Activated CD4-positive, alpha-beta T cell treated with anti-CD3 and anti-CD28 coated beads, Interleukin-2, amount 50 U/mL, for 16 hours (primary cell): ENCODE measurements at regions not wholly inside any gene's neighbourhood (a gene's known extent, or its start where the extent isn't known, plus 50 kb on each side); places are given as distances from the start of the nearest gene placed in this dataset.

Experiments used
- DNase-seq: peaks from one replicate; pipeline ENCODE4 v3.0.0-alpha.2; 2020

DNA sequence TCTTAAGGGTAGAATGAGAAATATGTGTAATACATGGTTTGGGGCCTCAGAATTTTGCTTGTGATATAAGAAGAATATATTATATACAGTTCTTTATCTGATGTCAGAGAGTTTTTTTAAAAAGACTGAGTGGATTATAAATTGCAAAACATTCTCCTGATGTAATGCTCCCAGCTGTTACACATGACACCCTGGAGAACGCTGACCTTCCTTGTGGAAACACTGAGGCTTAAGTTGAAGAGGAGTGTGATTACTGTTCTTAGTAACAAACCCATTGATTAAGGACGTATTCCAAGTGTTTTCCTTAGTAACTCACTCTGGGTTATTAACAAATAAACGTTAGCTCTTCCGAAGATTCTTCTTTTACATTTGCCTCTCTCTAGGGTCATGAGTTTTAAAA lies 1069.3 kb upstream of the CNTNAP5 start:
- DNase-seq = no peak

DNA sequence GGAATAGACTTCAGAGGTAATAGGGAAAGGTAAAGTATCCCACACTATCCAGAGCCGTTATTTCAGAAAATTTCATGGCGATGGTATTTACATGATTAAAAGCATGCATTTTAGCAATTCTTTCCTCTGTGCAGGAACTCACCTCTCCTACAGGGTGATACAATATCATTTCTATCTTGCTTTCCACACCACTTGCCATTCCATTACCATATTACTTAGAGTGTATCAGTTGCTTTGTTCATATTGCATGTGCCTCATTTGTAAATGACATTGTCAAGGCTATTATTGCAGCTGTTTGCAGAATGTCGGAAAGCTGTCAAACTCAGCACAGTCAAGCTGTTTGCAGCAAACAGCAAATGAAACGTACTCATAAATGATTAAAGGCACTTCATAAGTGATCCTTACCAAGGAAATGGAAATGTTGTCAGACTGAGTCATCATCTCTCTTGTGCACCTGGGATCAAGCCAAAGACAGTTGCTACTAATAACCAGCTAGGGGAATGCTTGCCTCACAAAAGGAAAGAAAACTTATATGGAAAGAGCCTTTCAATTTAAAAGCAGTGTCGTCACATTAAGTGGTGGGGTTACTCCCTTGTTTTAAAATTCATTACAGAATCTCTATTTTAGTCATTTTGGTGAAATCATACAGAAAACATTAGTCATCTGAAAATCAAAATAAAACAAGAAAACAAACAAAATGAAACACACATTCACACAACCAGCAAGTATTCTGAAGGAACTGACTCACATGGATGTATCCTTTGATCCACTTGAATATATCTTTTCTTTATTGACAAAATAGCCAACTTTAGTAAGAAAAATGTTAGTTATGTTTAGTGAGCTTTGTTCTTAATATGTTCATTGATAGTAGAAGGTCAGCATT lies 1064.1 kb upstream of the CNTNAP5 start:
- DNase-seq = no peak

DNA sequence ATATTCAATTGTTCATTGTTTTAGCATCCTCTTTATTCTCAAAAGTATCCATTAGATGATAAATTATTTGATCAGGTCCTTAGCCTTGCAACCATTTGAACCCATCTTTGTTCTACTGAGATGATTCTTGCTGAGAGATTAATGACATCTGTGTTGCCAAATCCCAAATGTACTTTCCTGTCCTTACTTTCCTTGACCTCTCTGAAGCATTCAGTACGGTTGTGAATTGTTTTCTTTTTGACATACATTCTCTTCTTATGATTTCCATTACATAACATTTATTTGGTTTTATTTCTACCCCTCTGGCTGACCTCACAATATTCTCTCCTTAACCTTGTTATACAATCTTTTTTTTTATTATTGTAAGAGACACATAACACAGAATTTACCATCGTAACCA lies 1058.6 kb upstream of the CNTNAP5 start:
- no peak for DNase-seq

DNA sequence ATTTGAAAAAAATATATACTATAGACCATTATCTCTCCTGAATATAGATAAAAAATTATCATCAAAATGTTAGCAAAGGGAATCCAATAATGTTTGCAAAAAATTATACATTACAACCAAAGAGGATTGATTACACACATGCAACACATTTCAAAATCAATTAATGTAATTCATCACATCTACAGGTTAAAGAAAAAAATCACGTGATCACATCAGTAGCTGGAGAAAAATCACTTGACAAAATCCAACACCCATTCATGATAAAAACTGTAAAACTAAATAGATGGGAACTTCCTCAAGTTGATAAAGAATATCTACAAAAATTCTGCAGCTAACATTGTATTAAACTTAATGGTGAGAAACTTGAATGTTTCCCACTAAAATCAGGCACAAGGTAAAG lies 1047.5 kb upstream of the CNTNAP5 start:
- no peak for DNase-seq

DNA sequence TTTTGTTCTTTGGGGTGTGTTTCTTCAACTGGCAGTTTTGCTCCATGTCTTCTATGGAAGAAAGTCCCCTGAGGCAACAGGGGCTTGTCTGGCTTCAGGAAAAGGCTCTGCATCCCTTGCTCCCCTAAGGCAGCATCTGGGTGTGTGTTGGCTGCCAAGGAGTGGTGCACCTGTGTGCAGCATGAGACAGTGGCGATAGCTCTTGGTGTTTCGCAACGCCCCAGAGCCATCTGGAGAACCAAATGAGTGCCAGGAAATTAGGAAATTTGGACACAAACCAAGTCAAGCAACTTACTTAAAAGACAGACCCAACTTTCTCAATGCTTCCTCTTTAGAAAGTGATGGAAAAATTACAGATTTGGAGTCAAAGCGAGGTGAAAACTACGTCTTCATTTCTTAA lies 1044.4 kb upstream of the CNTNAP5 start:
- no peak for DNase-seq

DNA sequence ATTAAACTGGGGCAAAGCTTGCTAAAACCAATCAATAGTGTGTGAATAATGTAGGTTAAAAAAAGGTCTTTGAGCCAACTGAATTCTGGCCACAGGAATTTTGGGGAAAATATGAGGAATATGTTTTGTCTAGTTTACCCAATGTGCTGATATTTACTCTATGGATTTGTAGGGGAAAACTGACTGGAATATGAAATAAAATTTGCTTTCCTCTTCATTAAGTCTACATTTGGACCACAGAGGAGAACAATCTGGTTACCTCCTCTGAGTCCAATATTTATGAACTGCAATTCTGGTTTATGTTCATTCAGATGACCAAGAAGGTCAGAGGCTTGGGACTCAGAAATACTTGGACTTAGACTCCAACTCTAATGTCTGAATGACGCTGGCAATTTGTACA lies 1042.2 kb upstream of the CNTNAP5 start:
- DNase-seq = no peak

DNA sequence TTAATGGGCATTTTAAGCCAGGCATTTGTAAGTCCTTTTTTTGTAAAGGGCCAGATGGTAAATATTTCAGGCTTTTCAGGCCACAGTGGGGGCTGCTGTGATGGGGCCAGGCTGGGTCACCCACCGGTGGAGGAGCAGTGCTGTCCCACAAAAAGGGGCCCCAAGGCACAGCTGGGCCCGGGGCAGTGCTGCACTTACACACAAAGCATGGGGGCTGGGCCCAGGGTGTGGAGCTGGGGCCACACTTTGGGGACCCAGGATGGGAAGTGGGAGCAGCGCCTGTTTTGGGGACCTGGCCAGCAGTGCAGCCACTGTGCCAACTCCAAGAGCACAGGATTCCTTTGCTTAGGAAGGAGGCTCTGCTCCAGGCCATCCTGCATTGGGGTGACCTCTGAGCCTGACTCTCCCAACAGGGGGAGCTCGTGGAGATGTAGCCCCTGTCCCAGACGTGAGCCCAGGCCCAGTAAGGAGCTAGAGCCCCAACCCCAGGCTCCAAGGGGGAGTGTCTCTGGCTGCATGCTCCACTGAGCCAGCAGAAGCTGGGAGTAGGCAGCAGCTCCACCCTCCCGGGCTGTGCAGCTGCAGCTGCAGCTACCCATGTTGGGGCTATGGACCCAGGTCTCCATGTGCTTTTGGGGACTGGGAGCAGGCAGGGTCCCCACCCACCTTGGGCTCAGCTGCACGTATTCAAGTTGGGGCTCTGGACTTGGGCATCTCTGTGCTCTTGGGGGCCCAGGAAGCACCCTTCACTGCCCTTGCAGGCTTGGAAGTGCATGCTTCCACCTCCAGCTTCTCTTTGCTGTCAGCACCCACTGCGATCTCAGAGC lies 1036.5 kb upstream of the CNTNAP5 start:
- DNase-seq = no peak

DNA sequence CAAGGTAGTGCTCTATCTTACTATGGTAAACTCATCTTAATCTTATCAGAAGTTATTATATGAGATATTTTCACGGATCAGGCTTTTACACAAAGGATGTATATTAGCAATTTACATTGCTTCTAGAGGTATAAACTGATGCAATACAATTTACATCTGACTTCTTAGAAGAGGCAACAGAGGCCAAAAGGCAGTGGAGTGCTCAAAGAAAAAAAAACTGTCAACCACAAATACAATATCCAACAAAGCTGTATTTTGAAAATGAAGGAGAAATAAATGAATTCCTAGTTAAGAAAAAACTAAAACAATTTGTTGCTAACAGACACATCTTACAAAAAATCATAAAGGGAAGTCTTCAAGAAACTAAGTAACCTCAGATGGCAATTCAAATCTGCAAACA lies 1031.5 kb upstream of the CNTNAP5 start:
- no peak for DNase-seq

DNA sequence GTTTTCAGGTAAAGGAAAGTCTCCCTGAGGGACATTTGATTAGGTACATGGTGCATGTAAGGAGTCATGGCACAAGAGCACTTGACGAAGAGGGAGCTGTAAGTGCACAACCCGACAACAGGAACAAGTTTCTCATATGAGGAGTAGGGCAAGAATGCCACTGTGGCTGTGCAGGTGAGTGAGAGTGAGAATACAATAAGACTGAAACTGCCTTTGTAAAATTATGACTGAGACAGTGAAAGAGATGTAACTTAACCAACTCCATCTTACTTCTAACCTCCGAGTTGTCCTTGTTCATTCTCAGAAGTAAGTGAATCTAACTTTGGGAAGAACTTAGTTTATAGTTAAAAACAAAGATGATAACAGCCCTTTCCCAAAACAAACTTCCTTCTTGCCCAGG lies 1025.8 kb upstream of the CNTNAP5 start:
- DNase-seq = peak; percentile 28

DNA sequence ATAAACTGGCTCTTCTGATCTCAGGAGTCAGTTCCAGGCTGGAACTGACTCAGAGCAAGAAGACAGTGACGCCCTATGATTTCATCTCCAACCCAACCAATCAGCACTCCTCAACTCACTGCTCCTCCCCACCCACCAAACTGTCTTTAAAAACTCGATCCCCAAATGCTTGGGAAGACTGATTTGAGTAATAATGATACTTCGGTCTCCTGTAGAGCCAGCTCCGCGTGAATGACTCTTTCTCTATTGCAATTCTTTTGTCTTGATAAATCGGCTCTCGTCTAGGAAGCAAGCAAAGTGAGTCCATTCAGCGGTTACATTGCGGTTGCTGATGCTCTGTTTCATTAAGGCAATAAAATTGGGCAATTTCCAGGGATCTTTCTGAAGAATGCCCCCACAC lies 1025.3 kb upstream of the CNTNAP5 start:
- DNase-seq = no peak

DNA sequence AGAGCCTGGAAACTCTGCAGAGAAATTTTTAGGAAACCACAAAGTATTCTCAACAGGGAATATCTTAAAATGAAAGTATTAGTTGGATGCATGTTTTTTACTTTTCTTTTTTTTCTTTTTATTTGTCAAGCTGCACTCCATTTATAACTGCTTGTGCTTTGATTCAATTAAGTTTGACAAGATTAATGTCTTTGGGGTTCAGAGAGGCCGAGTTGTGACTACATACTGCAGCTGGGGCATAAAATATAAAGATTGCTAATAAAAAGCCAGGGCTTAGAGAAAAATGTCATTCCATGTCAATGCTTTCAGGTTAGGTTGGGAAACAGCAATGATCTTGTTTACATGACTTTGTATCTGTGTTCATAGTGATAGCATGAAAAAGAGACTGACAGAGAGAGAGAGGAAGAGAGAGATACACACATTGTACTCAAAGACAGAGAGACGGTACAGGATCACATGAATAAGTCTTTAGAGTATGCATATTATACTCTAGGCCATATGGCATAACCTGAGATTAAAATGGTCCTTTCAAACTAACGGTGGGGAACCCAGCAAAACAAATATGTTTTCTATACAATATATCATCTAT lies 1022.3 kb upstream of the CNTNAP5 start:
- DNase-seq = no peak

DNA sequence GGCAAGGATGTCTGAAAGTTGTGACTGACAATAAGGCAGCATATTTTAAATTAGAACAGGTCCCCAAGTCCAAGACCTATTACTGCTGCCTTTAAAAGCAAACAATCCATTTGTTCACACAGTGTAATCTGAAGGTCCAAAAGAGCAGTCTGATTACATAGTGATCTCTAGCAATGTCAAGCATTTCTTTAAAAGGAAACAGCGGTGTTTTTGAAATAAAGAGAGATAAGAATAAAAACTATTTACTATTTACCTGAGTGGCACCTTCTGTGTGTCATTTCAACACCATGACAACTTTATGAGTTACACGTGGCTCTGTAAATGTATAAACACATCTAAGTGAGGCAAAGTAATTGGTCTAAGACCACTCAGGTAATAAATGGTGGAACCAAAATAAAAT lies 1009.9 kb upstream of the CNTNAP5 start:
- DNase-seq = no peak

DNA sequence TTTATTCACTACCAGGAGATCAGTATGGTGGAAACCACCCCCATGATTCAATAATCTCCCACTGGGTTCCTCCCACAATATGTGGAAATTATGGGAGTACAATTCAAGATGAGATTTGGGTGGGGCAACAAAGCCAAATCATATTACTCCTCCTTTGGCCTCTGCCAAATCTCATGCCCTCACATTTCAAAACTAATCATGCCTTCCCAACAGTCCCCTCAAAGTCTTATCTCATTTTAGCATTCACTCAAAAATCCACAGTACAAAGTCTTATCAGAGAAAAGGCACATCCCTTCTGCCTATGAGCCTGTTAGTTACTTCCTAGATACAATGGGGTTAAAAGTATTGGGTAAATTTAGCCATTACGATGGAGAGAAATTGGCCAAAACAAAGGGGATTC lies 989.5 kb upstream of the CNTNAP5 start:
- no peak for DNase-seq

DNA sequence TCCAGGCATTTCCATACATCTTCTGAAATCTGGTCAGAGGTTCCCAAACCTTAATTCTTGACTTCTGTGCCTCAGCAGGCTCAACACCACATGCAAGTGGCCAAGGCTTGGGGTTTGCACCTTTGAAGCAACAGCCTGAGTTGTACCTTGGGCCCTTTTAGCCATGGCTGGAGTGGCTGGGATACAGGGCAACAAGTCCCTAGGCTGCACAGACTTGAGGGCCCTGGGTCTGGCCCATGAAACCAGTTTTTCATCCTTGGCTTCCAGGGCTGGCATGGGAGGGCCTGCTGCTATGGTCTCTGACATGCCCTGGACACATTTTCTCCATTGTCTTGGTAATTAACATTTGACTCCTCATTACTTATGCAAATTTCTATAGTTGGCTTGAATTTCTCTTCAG lies 988.8 kb upstream of the CNTNAP5 start:
- DNase-seq = no peak

DNA sequence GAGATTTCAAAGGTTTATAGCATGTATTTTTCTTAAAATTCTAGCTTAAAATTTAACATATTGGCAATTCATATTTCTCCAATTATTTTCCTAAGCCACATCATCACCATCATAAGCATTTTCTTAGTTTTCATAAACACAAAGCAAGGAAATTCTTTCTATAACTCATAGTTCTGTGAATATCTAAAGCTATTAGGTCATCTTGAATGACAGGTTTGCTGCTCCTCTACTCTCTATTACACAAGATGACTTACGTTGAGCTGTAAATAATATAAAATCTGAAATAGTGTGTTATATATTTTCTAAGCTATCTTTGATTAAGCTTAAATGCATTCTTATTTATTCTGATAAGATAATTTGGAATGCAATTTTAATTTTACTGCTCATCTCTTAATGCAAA lies 984.6 kb upstream of the CNTNAP5 start:
- no peak for DNase-seq

DNA sequence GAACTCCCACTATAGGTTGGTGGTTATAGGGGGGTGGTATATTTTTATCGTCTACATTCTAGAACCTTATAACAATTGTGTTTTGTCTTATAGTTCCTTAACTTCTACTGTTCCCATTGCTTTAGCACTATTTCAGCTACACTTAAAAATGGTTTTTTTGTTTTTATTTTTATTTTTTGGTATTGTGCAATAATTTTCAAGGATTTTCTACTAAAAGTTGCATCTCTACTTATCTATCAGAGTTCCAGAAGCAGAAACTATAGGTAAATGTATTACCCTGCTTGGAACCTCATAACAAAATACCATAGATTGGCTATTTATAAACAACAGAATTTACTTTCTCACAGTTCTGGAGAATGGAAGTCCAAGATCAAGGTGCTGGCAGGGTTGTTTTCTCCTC lies 981.6 kb upstream of the CNTNAP5 start:
- DNase-seq = no peak

DNA sequence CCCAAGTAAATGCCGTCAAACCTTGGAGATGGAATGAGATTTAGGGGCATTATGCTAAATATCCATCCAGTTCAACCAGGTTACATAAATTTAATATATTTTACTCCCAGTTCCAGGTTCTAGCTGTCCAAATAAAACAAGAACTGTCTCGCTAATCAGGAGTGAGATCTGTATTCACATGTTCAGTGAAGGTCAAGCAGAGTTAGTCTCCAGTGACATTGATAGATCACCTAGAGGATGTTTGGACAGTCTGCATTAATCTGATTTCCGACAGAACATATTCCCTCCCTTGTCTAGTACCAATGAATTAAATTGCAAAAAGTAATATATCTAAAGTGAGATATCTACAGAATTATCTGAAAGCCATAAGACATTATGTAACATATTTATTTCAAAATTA lies 979.4 kb upstream of the CNTNAP5 start:
- DNase-seq = no peak

DNA sequence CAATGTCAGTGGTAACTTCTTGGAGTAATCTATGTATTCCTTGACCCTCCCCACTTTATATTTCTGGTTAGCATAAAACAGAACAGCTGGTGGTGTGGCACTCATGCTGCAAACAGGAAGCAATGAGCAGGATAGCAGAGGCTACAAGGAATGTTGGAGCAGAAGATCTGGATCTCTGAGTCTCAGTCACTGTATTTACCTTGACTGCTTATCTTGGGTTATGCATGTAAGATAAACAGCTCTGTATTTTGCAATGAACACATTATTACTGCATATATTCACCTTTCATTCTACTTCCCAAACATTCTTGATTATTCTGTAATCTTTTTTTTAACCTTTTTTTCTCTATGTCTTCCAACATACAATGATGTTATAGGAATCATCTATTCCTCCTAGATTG lies 977.9 kb upstream of the CNTNAP5 start:
- DNase-seq = no peak

DNA sequence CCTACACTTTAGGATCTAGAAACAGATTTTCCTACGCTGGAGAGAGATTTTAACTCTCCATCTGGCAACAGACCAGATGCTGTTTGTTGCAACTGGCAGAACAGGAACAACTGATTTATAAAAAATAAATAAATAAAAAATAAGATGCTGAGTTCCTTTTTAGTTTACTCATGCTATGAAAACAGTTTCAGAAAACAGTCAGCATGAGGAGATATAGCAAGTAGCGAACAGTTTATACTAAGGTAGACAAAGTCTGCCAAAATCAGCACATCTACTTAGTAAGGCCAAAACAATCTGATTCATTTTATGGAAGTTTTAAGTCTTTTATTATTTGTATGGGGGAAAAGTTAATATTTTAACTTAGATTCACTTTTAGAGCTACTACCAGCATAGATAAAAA lies 974.0 kb upstream of the CNTNAP5 start:
- no peak for DNase-seq

DNA sequence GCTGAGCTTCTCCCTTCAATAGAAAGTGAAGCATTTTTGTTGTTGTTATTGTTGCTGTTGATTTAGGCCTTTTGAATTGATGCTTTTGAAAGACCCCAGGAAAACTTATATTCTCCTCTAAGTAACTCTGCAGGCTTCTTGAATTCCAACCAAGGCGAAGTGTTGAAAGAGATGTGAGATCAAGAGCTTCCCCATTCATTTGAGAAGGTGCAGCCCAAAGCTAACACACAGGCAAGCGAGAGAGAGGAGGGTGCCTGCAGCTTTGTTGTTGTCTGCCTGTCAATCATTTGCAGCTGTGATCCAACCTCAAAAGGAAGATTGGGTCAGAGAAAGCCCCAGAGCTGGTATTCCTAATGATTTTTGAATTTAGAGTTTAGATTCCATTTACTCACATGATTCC lies 963.6 kb upstream of the CNTNAP5 start:
- DNase-seq = no peak

DNA sequence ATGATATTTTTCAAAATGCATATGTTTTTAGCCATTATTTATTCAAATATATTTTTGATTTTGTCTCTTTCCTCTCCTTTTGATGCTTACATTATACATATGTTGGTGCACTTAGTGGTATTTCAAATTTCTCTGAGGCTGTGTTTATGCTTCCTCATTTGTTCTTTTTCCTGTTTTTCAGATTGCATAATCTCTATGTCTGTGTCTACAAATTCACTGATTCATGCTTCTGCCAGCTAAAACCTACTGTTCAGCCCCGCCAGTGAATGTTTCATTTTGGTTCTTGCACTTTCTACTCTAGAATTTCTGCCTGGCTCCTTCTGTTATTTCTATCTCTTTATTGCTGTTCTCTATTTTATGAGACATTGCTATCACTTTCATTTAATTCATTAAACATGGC lies 951.7 kb upstream of the CNTNAP5 start:
- no peak for DNase-seq

DNA sequence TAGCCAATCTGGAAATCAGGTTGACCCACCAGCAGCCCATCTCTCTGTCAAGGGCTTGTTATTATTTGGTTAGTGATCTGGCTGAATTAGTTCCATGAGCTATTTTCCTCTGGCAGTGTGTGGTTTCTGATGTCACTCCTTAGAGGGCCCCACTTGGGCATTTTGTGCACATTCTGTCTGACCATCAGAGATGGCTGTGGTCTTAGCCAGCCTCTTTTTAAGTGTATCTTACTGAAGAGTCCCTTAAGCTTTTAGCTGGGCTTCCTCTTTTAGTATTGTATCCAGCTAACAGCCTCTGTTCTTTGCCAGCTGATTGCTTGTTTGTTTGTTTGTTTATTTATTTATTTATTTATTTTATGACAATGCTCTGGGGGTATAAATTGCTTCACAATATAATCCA lies 951.1 kb upstream of the CNTNAP5 start:
- DNase-seq = no peak

DNA sequence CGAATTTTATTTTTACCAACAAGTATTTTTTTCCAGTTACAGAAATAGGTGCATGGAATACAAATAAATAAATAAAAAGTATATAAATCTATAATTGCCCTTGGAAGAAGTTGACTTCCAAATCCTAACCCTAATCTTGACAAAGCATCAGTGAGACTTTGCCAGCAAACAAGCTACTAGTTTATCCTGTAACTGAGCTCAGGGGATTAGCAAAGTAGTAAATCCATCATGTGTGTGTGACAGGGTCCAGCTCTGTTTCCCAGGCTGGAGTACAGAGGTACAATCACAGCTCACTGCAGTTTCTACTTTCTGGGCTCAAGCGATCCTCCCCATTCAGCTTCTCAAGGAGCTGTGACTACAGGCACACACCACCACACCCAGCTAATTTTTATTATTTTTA lies 948.0 kb upstream of the CNTNAP5 start:
- DNase-seq = no peak

DNA sequence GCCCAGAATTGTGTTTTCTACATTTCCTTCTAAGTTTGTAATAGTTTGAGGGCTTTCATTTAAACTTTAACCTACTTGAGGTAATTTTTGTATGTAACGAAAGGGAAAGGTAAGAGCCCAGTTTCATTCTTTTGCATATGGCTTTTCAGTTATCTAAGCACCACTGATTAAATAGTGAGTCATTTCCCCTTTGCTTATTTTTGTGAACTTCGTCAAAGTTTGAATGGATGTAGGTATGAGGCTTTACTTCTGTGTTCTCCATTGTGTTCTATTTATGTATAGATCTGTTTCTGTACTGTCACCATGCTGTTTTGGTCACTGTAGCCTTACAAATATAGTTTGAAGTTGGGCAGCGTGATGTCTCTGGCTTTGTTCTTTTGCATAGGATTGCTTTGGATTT lies 944.8 kb upstream of the CNTNAP5 start:
- no peak for DNase-seq
